Lower lobe of right lung (tissue), 2 donors: ENCODE measurements at regions not wholly inside any gene's neighbourhood (a gene's known extent, or its start where the extent isn't known, plus 50 kb on each side); places are given as distances from the start of the nearest gene placed in this dataset.

Source experiments
- ATAC-seq, 2 donors: fragments of 200-7000 bp; cut with Tn5 transposase; one replicate each; pipeline ENCODE4 v1.9.1; 2020 to 2022; ENCODE audit warnings: mild to moderate bottlenecking in 2 of 2, moderate library complexity in 2 of 2
- DNase-seq: peaks from one replicate; pipeline ENCODE4 v3.0.0-alpha.2; 2020
- H3K27ac ChIP-seq: fragments of 200-600 bp; one replicate; pipeline ENCODE4 v1.8.0; 2022
- H3K27me3 ChIP-seq: fragments of 200-600 bp; one replicate; pipeline ENCODE4 v1.8.0; 2022; ENCODE audit warnings: low read depth
- H3K36me3 ChIP-seq: fragments of 200-600 bp; one replicate; pipeline ENCODE4 v1.8.0; 2022; ENCODE audit warnings: mild to moderate bottlenecking
- H3K4me1 ChIP-seq: fragments of 200-600 bp; one replicate; pipeline ENCODE4 v1.8.0; 2022
- H3K4me3 ChIP-seq: fragments of 200-600 bp; one replicate; pipeline ENCODE4 v1.8.0; 2022; ENCODE audit warnings: mild to moderate bottlenecking
- H3K9me3 ChIP-seq: fragments of 200-600 bp; one replicate; pipeline ENCODE4 v1.8.0; 2022
- intact Hi-C: fragments of 100-400 bp; cut with DNase I; formaldehyde crosslinking; loops from one replicate; pipeline ENCODE4 v1.11.0; 2022
- TF ChIP-seq, protein P1 (sequence below): fragments of 200-600 bp; IDR thresholded peaks from one replicate; pipeline ENCODE4 v1.8.0; 2022; ENCODE audit warnings: antibody characterized with exemption, mild to moderate bottlenecking
- donor health status: DM: no; HTN: yes; CAD: no; lungs with severe emphysema.

DNA sequence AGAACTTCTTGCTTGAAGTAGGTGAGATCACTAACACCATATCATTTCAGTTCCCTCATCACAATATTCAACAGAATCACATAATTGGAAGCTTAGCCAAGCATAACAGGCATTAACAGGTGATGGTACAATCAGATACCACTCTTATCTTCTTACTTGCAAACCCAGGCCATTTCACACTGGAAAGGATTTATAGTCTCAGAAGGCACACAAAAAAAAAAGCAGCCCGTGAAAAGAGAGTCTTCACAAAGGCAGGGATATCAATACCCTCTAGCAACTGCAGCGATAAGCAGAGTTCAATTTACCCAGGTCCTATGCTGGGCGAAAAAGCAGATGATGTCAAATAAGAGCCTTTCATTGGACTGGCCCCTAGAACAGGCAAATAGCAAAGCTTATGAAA is 1082.4 kb downstream of the XPNPEP1 start:
- ATAC-seq: no peak
- Histone ChIP-seq H3K4me1 (no peaks in the 10 kb centered on the region), H3K36me3 (no peaks in the 10 kb centered on the region), H3K9me3 (no peaks in the 10 kb centered on the region), H3K4me3 (no peak overlapping the region), H3K27me3 (no peaks in the 10 kb centered on the region), H3K27ac (no peak overlapping the region)
- intact Hi-C loops: no loop called here
- TF ChIP-seq, protein P1, sequence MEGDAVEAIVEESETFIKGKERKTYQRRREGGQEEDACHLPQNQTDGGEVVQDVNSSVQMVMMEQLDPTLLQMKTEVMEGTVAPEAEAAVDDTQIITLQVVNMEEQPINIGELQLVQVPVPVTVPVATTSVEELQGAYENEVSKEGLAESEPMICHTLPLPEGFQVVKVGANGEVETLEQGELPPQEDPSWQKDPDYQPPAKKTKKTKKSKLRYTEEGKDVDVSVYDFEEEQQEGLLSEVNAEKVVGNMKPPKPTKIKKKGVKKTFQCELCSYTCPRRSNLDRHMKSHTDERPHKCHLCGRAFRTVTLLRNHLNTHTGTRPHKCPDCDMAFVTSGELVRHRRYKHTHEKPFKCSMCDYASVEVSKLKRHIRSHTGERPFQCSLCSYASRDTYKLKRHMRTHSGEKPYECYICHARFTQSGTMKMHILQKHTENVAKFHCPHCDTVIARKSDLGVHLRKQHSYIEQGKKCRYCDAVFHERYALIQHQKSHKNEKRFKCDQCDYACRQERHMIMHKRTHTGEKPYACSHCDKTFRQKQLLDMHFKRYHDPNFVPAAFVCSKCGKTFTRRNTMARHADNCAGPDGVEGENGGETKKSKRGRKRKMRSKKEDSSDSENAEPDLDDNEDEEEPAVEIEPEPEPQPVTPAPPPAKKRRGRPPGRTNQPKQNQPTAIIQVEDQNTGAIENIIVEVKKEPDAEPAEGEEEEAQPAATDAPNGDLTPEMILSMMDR: no peak
- no peak for DNase-seq

DNA sequence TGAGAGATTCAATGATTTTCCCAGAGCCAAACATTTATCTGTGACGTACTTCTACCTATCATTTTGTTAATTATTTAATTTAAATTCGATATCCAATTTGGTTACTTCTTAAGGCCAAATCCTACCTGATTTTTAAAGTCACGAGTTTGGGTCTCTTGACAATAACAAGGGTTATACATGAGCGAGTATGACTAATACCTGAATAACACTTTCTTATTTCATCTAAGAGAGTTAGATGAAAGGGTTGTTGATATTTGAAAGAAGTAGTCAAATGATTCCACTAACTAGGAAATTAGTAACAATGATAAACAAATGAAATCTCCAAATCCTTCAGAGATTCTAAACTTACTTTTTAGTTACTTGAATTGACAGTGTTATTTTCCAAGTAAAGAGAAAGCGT is 1086.9 kb downstream of the XPNPEP1 start:
- Histone ChIP-seq H3K36me3 (no peaks in the 10 kb centered on the region), H3K4me1 (no peaks in the 10 kb centered on the region), H3K27me3 (no peaks in the 10 kb centered on the region), H3K27ac (no peak overlapping the region), H3K4me3 (no peak overlapping the region), H3K9me3 (no peaks in the 10 kb centered on the region)
- DNase-seq (no peak), ATAC-seq (no peak)
- intact Hi-C loops: no loop called here
- TF ChIP-seq, protein P1: no peak

DNA sequence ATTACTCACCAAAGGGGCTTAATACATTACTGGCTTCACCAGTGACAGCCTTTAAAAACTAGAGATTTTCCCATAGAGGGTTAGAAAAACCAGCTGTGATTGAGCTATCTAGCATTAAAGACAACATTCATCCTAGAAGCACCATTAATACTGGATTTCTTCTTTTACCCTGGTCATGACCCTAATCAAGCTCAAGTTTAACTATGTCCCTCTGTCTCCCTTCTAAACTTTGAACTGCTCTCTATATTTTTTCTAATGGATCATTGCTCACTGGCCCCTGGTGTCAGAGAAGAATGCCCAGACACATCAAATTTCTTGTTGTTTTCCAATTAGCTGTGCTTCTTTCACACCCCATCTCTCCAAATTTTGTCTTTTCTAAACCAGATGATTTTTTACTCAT is 1101.3 kb downstream of the XPNPEP1 start:
- Histone ChIP-seq H3K4me3 (no peak overlapping the region), H3K9me3 (no peaks in the 10 kb centered on the region), H3K27me3 (no peaks in the 10 kb centered on the region), H3K36me3 (no peaks in the 10 kb centered on the region), H3K27ac (no peak overlapping the region), H3K4me1 (no peaks in the 10 kb centered on the region)
- ATAC-seq: no peak
- TF ChIP-seq, protein P1: no peak
- no peak for DNase-seq
- intact Hi-C loops: no loop called here

DNA sequence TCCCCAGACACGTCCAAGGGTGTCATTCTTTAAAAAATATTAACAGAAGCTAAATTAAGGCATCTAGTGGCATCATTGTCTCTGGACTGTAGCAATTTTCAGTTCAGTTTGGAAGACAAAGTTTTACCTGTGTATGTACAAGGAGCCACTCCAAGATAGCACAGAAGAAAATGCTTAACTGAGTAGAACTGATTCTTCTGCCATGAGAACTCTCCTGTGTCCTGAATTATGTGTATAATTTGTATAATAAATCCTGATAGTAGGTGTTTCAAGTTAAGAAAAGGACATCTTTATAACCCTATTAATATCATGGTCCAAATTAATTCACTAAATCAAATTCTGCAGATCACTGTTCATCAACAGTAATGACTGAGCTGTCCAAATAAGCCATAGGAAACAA is 1104.0 kb downstream of the XPNPEP1 start:
- no peak for DNase-seq
- Histone ChIP-seq H3K4me1 (no peaks in the 10 kb centered on the region), H3K27me3 (no peaks in the 10 kb centered on the region), H3K27ac (no peak overlapping the region), H3K36me3 (no peaks in the 10 kb centered on the region), H3K4me3 (no peak overlapping the region), H3K9me3 (no peaks in the 10 kb centered on the region)
- ATAC-seq: no peak
- TF ChIP-seq, protein P1: no peak
- intact Hi-C loops: no loop called here

DNA sequence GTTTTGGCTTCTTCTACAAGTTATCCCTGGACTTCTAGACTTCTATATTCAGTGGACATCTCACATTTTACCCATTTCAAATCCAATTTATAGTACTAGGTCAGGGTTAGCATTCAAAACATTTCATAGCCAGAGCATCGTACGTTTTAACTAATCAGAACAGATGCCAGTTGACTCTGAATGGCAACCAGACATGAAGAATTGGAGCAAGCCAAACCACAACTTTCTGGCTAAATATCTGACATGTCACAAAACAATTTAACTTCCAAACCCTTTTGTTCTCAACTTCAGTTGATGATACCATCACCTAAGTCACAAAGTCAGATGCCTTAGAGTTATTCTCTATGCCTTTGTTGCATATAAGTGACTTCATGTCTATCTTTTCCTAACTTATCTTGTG is 1105.7 kb downstream of the XPNPEP1 start:
- ATAC-seq: no peak
- no peaks in the 10 kb centered on the region for H3K27me3 ChIP-seq
- no peaks in the 10 kb centered on the region for H3K9me3 ChIP-seq
- no peak overlapping the region for H3K27ac ChIP-seq
- H3K4me3 ChIP-seq: no peak overlapping the region
- TF ChIP-seq, protein P1: no peak
- H3K36me3 ChIP-seq: no peaks in the 10 kb centered on the region
- intact Hi-C loops: no loop called here
- no peak for DNase-seq
- H3K4me1 ChIP-seq: no peaks in the 10 kb centered on the region

DNA sequence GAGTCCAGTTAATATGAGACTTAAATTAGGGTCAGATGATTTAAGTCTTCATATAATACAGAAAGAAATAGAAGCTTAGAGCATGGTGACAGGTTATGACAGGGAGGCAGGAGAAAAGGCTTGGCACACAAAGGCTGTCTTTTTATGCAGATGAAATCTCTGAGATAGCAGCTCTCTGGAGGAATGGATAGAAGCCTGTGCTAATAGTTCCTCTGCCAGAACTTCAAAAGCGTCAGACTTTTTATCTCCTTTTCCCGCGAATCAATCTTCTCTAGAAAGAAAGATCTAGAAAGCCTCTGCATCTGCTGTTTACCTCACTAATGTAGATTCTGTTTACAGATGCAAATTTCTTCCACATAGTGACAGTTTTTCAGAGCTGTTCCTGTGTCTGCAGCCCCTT is 1106.2 kb downstream of the XPNPEP1 start:
- no peak for ATAC-seq
- Histone ChIP-seq H3K9me3 (no peaks in the 10 kb centered on the region), H3K27me3 (no peaks in the 10 kb centered on the region), H3K36me3 (no peaks in the 10 kb centered on the region), H3K4me3 (no peak overlapping the region), H3K27ac (no peak overlapping the region), H3K4me1 (no peaks in the 10 kb centered on the region)
- TF ChIP-seq, protein P1: no peak
- DNase-seq: no peak
- intact Hi-C loops: no loop called here
